Panc1 (cell line): ENCODE measurements at regions not wholly inside any gene's neighbourhood (a gene's known extent, or its start where the extent isn't known, plus 50 kb on each side); places are given as distances from the start of the nearest gene placed in this dataset.

Source experiments
- POLR2AphosphoS5 ChIP-seq: IDR thresholded peaks from 2 replicates; pipeline ENCODE4 v1.6.1; 2012; ENCODE audit warnings: mild to moderate bottlenecking, low read depth, low read length, moderate library complexity
- SIN3A ChIP-seq: IDR thresholded peaks from 2 replicates; pipeline ENCODE4 v1.6.1; 2012; ENCODE audit warnings: low read depth, mild to moderate bottlenecking, low read length, moderate library complexity, borderline replicate concordance; ENCODE audit not compliant: insufficient read depth
- TCF7L2 ChIP-seq: IDR thresholded peaks from 2 replicates; pipeline ENCODE4 v1.6.1; 2011; ENCODE audit warnings: mild to moderate bottlenecking, low read depth, low read length, inconsistent platforms
- TF ChIP-seq, protein P1 (sequence below): fragments of 450-650 bp; IDR thresholded peaks from 2 replicates; pipeline ENCODE4 v1.5.1; 2017; ENCODE audit warnings: mild to moderate bottlenecking
- TF ChIP-seq, protein P2 (sequence below), 2 experiments: IDR thresholded peaks; 2 replicates each; pipeline ENCODE4 v1.6.1; 2011 to 2012; ENCODE audit warnings: low read depth in 2 of 2, control low read depth in 1 of 2, low read length in 1 of 2, mild to moderate bottlenecking in 1 of 2, moderate library complexity in 1 of 2; ENCODE audit not compliant: insufficient read depth in 1 of 2

DNA sequence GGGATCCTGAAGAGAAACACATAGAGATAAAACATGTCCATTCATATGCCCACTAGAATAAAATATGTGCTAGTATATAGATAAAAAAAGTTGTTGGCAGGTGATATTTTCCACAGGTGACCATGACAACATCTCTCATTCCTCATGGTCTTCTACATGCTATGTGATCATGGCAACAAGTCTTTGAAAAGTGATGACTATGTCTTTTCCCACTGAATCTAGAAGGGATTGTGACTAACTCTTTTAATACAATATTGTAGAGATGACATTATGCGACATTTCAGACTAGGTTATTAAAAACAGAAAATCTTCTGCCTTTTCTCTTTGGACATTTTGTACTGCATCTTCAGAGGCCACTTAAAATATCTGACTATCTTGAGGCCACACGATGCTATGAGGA lies 126.0 kb upstream of the GABRA2 start:
- TF ChIP-seq, protein P1, sequence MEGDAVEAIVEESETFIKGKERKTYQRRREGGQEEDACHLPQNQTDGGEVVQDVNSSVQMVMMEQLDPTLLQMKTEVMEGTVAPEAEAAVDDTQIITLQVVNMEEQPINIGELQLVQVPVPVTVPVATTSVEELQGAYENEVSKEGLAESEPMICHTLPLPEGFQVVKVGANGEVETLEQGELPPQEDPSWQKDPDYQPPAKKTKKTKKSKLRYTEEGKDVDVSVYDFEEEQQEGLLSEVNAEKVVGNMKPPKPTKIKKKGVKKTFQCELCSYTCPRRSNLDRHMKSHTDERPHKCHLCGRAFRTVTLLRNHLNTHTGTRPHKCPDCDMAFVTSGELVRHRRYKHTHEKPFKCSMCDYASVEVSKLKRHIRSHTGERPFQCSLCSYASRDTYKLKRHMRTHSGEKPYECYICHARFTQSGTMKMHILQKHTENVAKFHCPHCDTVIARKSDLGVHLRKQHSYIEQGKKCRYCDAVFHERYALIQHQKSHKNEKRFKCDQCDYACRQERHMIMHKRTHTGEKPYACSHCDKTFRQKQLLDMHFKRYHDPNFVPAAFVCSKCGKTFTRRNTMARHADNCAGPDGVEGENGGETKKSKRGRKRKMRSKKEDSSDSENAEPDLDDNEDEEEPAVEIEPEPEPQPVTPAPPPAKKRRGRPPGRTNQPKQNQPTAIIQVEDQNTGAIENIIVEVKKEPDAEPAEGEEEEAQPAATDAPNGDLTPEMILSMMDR = no peak
- TF ChIP-seq POLR2AphosphoS5 (no peak), SIN3A (no peak), TCF7L2 (no peak)
- TF ChIP-seq, protein P2, sequence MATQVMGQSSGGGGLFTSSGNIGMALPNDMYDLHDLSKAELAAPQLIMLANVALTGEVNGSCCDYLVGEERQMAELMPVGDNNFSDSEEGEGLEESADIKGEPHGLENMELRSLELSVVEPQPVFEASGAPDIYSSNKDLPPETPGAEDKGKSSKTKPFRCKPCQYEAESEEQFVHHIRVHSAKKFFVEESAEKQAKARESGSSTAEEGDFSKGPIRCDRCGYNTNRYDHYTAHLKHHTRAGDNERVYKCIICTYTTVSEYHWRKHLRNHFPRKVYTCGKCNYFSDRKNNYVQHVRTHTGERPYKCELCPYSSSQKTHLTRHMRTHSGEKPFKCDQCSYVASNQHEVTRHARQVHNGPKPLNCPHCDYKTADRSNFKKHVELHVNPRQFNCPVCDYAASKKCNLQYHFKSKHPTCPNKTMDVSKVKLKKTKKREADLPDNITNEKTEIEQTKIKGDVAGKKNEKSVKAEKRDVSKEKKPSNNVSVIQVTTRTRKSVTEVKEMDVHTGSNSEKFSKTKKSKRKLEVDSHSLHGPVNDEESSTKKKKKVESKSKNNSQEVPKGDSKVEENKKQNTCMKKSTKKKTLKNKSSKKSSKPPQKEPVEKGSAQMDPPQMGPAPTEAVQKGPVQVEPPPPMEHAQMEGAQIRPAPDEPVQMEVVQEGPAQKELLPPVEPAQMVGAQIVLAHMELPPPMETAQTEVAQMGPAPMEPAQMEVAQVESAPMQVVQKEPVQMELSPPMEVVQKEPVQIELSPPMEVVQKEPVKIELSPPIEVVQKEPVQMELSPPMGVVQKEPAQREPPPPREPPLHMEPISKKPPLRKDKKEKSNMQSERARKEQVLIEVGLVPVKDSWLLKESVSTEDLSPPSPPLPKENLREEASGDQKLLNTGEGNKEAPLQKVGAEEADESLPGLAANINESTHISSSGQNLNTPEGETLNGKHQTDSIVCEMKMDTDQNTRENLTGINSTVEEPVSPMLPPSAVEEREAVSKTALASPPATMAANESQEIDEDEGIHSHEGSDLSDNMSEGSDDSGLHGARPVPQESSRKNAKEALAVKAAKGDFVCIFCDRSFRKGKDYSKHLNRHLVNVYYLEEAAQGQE (IDR thresholded peaks at IDR 0.05; ENCODE audit: insufficient read depth in 1 of 2, low read depth in 2 of 2, low read length in 1 of 2) = no peak
